ENCODE measurements at regions not wholly inside any gene's neighbourhood (a gene's known extent, or its start where the extent isn't known, plus 50 kb on each side); places are given as distances from the start of the nearest gene placed in this dataset.

GRCh38 chr9:113646946-113647914 lies 183.7 kb downstream of the RGS3 start:
- peak; percentile 54 for DNase-seq (ENCODE audit: low read depth)

- DNase-seq (ENCODE audit: low read depth), result no peak
Measured at GRCh38 chr9:113648048-113648447, 184.5 kb downstream of the RGS3 start.

GRCh38 chr9:113648586-113648985 lies 185.1 kb downstream of the RGS3 start:
- DNase-seq (ENCODE audit: low read depth), result peak; percentile 75

DNA sequence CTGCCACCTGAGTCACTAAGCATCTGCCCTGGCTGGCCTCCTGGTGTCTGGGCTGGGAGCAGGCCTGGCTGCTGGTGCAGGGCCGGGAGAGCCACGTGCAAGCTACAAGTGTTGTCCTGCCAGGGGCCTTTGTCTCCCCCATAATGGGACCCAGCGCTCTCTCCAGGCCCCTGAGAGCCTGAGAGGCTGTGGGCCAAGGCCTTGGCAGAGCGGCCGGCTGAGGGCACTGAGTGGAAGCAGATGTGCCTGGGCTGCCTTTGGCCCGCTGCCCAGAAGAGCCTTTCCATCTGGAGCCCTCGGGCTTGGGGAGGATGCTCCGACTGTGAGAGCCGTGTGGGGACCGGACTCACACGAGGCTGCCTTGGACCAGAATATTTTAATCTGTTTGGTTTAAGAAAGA lies 185.5 kb downstream of the RGS3 start:
- DNase-seq (ENCODE audit: low read depth), result peak; percentile 93

DNA sequence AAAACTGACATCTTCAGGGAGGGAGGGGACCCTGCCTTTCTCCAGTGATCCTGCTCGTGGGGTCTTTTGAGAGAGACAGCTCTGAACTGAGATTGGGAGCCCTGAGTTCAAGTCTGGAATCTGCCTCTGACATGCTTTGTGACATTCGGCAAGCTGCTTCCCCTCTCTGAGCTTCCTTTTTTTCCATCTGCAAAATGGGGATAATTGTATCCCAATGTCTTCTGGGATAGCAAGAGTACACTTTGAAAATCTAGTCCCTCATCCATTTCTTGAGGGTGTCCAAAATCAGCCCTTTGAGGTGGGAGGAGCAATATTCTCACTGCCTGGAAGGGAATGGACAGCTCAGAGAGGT lies 186.3 kb downstream of the RGS3 start:
- no peak for DNase-seq (ENCODE audit: low read depth)

GRCh38 chr9:113650207-113651131 lies 186.9 kb downstream of the RGS3 start:
- peak; percentile 33 for DNase-seq (ENCODE audit: low read depth)

- DNase-seq (ENCODE audit: low read depth), result no peak
Measured at GRCh38 chr9:113651896-113652295, 188.4 kb downstream of the RGS3 start.

DNA sequence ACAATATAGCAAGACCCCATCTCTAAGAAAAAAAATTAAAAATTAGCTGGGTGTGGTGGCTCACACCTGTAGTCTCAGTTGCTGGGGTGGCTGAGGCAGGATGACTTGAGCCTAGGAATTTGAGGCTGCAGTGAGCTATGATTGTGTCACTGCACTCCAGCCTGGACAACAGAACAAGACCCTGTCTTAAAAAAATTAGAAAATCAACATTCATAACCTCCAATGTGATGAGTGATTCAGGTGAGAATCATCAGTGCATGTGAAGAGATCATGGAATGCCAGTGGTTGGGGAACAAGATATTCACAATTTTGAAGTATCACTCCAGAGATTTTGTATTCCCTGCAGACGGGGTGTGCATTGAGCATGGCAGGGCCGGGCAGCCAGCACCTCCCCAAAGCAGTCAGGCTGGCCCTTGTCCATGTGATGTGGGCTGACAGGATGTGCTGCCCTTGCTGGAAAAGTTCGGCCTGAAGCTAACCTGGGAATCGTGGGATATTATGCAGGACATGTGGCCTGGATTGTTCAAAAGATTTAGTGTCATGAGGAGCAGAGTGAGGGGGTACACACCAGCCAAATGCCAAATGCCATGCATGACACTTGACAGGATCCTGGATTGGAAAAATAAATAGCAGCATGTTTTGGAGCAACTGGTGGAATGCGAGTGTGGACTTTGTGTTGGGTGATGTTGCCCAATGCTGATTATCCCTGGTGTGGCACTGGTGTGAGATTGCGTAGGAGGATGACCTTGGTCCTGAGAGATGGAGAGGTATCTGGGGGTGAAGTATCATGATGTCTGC lies 189.0 kb downstream of the RGS3 start:
- no peak for DNase-seq (ENCODE audit: low read depth)

DNA sequence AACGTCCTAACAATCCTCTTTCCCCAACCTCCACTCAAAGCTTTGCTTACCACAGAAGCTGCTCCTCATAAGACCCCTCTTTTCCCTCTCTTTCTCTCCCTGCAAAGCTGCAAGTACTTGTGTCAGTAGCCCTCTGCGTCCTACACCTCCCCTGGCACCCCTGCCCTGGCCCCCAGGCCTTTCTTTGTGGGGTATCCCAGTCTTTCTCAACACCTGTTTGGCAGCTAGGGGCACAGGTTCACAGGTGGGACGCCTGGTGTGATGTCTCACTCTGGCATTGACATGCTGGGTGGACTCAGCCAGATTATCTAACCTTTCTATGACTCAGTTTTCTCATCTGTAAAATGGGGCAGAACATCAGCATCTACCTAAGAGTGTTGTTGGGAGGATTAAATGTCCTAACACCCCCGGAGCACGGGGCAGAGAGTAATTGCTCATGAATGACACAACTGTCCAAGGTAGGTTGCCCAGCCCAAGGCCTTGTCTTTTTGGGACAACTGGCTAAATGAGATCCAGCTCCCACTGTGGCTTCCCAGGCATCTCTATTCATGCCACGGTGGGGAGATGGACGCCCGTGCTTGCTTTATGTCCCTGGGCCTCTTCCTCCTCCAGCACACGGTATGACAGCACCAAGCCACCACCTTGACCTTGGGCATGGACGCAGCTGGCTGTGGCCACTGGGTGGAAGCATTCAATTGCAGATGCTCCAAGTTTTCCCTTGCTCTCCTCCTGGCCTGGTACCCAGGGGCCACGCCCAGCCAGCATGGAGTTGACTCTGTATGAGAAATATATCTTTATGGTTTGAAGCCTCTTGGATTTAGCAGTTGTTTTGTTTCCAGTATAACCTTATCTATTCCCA lies 190.4 kb downstream of the RGS3 start:
- DNase-seq (ENCODE audit: low read depth), result no peak

- peak; percentile 41 for DNase-seq (ENCODE audit: low read depth)
Measured at GRCh38 chr9:113654605-113655428, 191.3 kb downstream of the RGS3 start.

DNA sequence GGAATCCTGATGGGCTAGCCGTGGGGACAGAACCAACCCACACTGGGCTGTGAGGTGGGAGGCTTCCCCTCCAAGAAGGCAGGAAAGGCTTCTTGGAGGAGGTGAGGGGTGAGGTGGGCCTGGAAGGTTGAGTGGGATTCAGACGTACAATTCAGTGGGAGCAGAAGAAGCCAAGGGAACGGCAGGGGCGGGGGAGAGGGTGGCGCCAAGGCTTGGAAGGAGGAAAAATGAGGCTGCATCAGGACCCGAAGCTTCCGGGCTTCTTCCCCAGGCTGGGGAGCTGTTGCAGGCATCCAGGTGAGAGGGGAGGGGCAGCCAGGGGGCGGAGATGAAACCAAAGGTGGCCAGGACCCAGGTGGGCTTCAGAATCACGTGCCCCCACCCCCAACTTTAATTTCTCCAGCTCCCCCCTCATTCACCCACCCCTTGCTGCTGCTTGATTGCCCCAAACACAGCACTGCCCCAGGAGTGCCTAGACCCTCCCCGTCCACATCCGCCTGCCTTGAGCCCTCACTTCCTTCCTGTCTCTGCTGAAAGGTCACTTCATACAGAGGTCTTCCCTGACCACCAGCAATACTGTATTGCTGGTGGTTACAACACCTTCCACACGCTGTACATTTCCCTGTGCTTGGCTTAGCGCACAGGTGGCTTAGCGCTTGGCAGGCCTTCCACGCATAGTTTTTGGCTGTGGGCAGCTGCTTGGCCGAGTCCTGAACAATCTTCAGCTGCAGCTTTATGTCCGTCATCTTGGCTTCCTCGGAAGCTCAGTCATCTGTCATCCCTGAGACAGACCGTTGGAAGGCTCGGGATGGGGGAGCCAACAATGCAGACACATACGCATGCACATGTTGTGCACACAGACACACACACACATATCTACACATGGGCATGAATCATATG lies 193.5 kb downstream of the RGS3 start:
- DNase-seq (ENCODE audit: low read depth), result no peak

- peak; percentile 70 for DNase-seq (ENCODE audit: low read depth)
Measured at GRCh38 chr9:113657765-113658544, 194.4 kb downstream of the RGS3 start.

GRCh38 chr9:113658545-113658895 lies 195.0 kb downstream of the RGS3 start:
- DNase-seq (ENCODE audit: low read depth), result no peak

- no peak for DNase-seq (ENCODE audit: low read depth)
Measured at GRCh38 chr9:113659039-113659438, 195.5 kb downstream of the RGS3 start.

- no peak for DNase-seq (ENCODE audit: low read depth)
Measured at GRCh38 chr9:113659740-113660139, 196.2 kb downstream of the RGS3 start.

DNA sequence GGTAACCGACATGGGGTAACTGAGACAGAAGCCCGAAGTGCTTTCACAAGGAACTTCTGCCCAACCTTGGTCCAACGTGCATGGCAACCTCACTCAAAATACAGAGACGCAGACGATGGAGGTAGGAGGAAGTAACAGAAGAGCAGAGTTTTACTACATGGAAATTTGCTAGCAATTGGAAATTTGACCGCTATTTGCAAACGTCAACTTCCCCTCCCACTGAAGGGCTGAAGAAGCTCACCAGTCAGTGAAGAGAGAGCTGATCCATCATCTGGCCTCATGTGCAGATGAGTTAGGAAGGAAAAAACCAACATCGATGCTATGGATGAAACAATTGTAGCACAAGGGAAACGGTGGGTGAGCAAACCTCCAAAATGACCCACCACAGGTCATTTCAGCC lies 196.7 kb downstream of the RGS3 start:
- DNase-seq (ENCODE audit: low read depth), result no peak

- DNase-seq (ENCODE audit: low read depth), result no peak
Measured at GRCh38 chr9:113661074-113661473, 197.5 kb downstream of the RGS3 start.

DNA sequence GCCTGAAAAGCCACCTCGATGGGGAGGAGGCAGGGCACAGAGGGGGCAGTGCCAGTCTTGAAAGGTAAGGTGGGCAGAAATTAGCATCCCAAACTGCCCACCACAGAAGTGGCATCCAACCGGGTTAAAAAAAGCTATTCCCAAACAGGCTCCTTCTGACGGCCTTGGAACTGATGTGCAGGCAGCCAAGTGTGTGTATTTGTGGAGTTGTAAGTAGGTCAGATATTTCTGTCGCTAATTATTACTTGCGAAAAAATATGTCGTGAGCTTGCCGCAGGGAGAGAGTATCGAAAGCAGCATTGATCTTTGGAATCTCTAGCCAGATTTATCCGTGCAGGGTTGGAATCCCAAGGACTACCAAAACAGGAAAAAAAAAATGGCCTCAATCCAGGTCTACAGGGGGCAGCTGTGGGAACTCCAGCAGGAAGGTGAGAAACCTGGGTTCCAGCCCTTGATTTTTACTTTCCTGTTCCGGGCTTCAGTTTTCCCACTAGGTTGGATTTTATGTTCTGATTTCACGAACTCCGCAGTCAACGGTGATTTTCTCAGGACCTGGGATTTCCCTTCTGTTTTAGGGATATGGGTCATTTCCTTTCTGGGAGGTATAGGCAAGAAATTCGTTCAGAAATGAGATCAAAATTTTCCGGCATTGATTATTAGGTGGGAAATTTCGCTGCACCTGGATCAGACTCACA lies 200.8 kb downstream of the RGS3 start:
- no peak for DNase-seq (ENCODE audit: low read depth)
